ENCODE measurements at regions not wholly inside any gene's neighbourhood (a gene's known extent, or its start where the extent isn't known, plus 50 kb on each side); places are given as distances from the start of the nearest gene placed in this dataset.

GRCh38 chr12:59070322-59070933, 150.1 kb upstream of the LRIG3 start:
- TF ChIP-seq CTCF (IDR thresholded peaks at IDR 0.05) = no peak
- H3K4me1 ChIP-seq (ENCODE audit: insufficient read depth, low read length) = no peaks in the 10 kb centered on the region
- Mint-ChIP-seq H3K27me3 (no peaks in the 10 kb centered on the region), H3K9me3 (no peaks in the 10 kb centered on the region), H3K4me1 (ENCODE audit: low read depth) (no peaks in the 10 kb centered on the region), H3K4me3 (no peak overlapping the region), H3K36me3 (ENCODE audit: low read depth) (no peaks in the 10 kb centered on the region), H3K27ac (no peak overlapping the region)
- H3K36me3 ChIP-seq (ENCODE audit: insufficient read depth, low read length) = no peaks in the 10 kb centered on the region
- H3K9me3 ChIP-seq (ENCODE audit: control insufficient read depth in 1 of 2, insufficient read depth in 1 of 2, low read length in 2 of 2) = no peaks in the 10 kb centered on the region
- no peak for ATAC-seq (ENCODE audit: poor library complexity)
- POLR2A ChIA-PET = no interaction called here
- intact Hi-C loops (cut with DNase I, micrococcal nuclease) = no loop called here
- H3K27me3 ChIP-seq (ENCODE audit: control insufficient read depth in 1 of 2, insufficient read depth in 2 of 2, low read length in 2 of 2) = no peaks in the 10 kb centered on the region
- H3K4me3 ChIP-seq (ENCODE audit: low read length) = no peak overlapping the region
- DNase-seq = no peak
- H3K27ac ChIP-seq (ENCODE audit: low read depth in 1 of 2, low read length in 2 of 2) = no peak overlapping the region
- CTCF ChIA-PET = no interaction called here

GRCh38 chr12:59069516-59069915, 149.2 kb upstream of the LRIG3 start:
- H3K4me1 ChIP-seq (ENCODE audit: insufficient read depth, low read length) = no peaks in the 10 kb centered on the region
- H3K4me3 ChIP-seq (ENCODE audit: low read length) = no peak overlapping the region
- ChIA-PET POLR2A (no interaction called here), CTCF (no interaction called here)
- no peak for DNase-seq
- no peak overlapping the region for H3K27ac Mint-ChIP-seq
- H3K9me3 ChIP-seq (ENCODE audit: control insufficient read depth in 1 of 2, insufficient read depth in 1 of 2, low read length in 2 of 2) = no peaks in the 10 kb centered on the region
- no peak overlapping the region for H3K4me3 Mint-ChIP-seq
- H3K36me3 ChIP-seq (ENCODE audit: insufficient read depth, low read length) = no peaks in the 10 kb centered on the region
- H3K9me3 Mint-ChIP-seq = no peaks in the 10 kb centered on the region
- no peaks in the 10 kb centered on the region for H3K36me3 Mint-ChIP-seq (ENCODE audit: low read depth)
- intact Hi-C loops (cut with DNase I, micrococcal nuclease) = no loop called here
- no peak for TF ChIP-seq CTCF (IDR thresholded peaks at IDR 0.05)
- no peaks in the 10 kb centered on the region for H3K27me3 Mint-ChIP-seq
- no peaks in the 10 kb centered on the region for H3K4me1 Mint-ChIP-seq (ENCODE audit: low read depth)
- no peaks in the 10 kb centered on the region for H3K27me3 ChIP-seq (ENCODE audit: control insufficient read depth in 1 of 2, insufficient read depth in 2 of 2, low read length in 2 of 2)
- H3K27ac ChIP-seq (ENCODE audit: low read depth in 1 of 2, low read length in 2 of 2) = no peak overlapping the region
- ATAC-seq (ENCODE audit: poor library complexity) = no peak

GRCh38 chr12:59068436-59068835, 148.1 kb upstream of the LRIG3 start:
- Histone ChIP-seq H3K4me3 (ENCODE audit: low read length) (no peak overlapping the region), H3K9me3 (ENCODE audit: control insufficient read depth in 1 of 2, insufficient read depth in 1 of 2, low read length in 2 of 2) (no peaks in the 10 kb centered on the region), H3K4me1 (ENCODE audit: insufficient read depth, low read length) (no peaks in the 10 kb centered on the region), H3K27me3 (ENCODE audit: control insufficient read depth in 1 of 2, insufficient read depth in 2 of 2, low read length in 2 of 2) (no peaks in the 10 kb centered on the region), H3K36me3 (ENCODE audit: insufficient read depth, low read length) (no peaks in the 10 kb centered on the region), H3K27ac (ENCODE audit: low read depth in 1 of 2, low read length in 2 of 2) (no peak overlapping the region)
- TF ChIP-seq CTCF (IDR thresholded peaks at IDR 0.05) = no peak
- Mint-ChIP-seq H3K27ac (no peak overlapping the region), H3K27me3 (no peaks in the 10 kb centered on the region), H3K4me1 (ENCODE audit: low read depth) (no peaks in the 10 kb centered on the region), H3K9me3 (no peaks in the 10 kb centered on the region), H3K4me3 (no peak overlapping the region), H3K36me3 (ENCODE audit: low read depth) (no peaks in the 10 kb centered on the region)
- intact Hi-C loops (cut with DNase I, micrococcal nuclease) = no loop called here
- ChIA-PET CTCF (interaction anchor here (1.3 kb wide), 1 partner anchor 10 kb away, joined by 4 read pairs; no protein-coding TSS in a partner anchor), POLR2A (no interaction called here)
- ATAC-seq (ENCODE audit: poor library complexity) (no peak), DNase-seq (no peak)
